HG03039 (cell line): ENCODE measurements at regions not wholly inside any gene's neighbourhood (a gene's known extent, or its start where the extent isn't known, plus 50 kb on each side); places are given as distances from the start of the nearest gene placed in this dataset.
A peak's percentile ranks its signal among the peaks of the same experiment; 100 is the strongest.

Source experiments
- ATAC-seq: cut with Tn5 transposase; IDR thresholded peaks from one replicate; pipeline ENCODE4 v1.9.1; 2021; ENCODE audit warnings: mild to moderate bottlenecking, moderate library complexity; ENCODE audit not compliant: unreplicated experiment

DNA sequence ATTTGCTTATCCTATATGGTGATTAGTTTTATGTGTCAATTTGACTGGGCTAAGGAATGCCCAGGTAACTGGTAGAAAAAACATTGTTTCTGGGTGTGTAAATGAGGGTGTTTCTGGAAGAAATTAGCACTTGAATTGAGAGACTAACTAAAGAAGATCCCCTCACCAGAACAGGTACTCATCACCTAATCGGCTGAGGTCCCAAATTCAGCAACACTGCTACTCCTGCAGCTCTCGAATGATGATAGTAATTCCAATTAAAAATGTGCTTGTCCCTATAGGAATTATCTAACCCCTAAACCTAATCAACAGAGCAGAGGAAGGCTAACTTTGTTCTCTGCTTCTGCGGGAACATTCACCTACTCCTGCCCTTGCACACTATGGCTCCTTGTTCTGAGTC is 464.5 kb upstream of the CHST9 start:
- ATAC-seq, result no peak

DNA sequence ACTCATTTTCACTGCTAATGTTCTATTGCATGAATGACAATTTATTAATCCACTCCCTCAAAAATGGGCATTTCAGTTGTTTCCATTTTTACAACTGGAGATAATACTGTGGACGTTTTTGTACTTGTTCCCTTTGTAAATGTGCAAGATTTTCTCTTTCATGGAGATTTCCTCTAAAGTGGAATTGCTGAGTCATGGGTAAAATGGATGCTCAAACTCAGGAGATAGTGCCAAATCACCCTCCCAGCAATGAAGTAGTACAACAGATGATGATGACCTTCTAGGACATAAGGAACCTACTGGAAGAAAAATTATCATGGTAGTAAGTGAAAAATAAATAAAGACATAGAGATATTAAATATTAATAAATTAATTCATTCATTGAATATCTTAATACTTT is 460.8 kb upstream of the CHST9 start:
- ATAC-seq, result no peak

DNA sequence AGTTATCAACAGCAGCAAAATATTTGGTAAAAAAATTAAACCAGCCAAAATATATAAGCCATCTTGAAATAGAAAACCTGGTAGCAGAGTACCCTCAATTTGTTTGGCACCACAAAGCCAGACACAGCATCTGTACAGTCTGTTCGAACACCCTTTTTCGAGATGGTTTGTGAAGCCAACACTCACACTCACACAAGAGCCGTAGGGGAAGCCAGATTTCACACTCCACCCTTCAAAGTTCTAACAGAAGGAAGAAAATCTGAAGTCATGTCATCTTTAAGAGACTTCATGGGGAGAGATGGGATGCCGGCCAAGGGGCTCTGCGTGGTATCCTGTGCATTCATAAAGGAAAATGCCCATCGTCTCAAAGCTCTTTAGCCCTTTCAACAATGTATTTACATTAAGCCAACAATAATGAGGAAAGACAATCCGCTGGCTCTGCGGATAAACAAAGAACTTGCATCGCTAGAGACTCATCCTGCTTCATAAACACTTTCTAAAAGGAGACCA is 451.5 kb upstream of the CHST9 start:
- no peak for ATAC-seq

DNA sequence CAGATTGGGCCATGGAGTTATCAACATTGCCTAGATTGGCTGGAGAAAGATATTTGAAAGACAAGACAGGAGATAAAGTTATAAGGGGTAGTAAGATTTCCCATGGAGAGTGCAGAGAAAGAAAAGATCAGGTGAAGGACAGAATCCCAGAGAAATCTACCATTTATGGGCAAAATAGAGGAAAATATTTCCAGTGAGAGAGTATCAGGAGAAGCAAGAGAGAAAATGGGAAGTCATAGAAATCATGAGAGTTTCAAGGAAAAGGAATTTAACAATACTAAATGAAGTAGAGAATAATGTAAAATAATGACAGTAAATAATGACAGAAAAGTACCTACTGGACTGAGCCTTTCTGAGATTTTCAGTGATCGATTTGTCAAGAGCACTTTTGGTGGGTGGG is 447.6 kb upstream of the CHST9 start:
- no peak for ATAC-seq

DNA sequence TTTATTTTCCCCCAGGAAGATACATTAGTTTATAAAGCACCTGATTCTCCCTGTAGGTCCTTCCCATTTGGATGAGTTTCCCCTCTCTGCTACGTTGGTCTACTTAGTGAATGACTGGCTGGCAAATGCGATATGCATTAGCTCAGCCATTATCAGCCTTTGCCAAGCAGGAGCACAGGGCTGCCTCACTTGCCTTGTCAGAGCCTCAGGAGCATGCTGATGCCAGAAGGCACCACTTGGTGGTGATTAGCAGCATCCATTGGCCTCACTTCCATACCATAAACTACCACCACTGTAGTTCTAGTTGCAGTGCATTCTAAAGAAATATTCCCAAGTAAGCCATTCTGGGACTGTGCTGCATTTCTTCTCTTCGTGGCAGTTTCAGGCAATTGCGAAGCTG is 442.8 kb upstream of the CHST9 start:
- no peak for ATAC-seq

DNA sequence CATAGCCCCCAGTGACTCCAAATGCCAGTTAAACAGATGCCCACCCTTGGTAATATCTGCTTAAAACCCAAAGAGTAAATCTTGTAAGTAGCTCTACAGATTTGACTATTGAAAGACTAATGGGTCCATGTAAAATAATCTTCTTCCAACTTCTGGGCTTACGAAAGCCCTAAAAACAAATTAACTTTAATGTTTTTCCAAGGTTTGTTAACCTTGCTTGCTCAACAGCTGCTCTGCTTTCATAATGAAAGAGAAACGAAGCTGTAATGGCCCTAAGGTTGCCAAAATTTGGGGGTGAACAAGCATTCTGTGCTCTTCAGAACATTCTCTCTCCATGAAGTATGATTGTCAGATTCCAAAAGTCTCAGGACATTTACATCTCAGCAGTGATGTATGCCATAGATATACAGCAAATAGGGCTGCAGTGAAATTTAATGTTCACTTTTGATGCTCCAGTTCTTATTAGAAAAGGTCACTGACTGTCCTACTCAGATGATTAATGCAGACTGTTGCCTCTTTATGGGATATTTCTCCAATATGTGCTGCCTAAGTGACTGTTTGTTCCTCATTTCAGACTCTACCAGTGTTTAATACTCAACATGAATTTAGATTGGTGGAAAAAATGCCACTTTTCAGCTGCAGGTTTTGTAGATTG is 436.3 kb upstream of the CHST9 start:
- ATAC-seq, result no peak

DNA sequence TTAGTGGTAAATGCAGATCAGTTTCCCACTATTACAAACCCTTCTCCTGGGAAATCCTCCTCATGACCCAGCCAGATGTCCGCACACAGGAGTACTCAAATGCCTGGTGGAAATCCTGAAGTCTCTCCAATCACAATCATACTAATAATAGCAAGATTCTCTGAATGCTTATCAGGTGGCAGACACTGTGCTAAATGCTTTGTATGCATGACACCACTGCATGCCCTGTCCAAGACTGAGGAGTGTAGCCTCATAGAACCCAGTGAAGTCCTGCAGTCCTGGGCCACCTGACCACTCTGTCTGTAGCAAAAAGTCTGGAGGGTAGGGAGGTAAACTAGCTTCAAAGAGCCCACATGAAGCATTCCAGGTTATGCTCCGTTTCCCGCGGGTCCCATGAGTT is 434.8 kb upstream of the CHST9 start:
- no peak for ATAC-seq

DNA sequence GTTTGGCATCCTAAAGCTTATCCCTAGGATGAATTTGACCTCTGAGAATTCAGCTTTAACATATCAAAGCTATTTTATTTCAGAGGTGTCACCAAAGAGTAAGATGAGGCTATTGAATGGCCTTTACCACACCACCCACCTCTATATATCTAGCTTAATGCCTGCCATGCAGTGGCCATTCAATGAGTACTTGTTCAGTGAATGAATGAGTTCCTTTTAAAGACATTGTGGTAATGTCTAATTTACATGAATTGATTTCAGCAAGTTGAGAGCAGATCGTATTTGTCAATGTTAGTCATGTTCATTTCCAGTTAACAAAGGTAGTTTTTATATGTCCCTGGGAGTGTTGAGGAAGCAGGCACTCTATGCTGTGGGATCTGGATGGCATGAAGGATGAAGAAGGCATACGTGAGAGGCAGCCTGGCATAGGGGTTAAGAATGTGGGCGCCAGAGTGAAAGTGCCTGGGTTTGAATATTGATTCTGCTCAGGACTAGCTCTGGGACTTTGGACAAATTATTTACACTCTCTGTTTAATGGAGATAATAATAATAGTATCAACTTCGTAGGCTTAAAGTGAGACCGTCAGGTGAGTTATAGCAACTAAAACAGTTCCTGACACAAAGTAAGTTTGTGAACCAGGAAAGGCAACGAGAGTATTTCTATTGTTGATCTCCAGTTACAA is 434.1 kb upstream of the CHST9 start:
- ATAC-seq, result no peak

DNA sequence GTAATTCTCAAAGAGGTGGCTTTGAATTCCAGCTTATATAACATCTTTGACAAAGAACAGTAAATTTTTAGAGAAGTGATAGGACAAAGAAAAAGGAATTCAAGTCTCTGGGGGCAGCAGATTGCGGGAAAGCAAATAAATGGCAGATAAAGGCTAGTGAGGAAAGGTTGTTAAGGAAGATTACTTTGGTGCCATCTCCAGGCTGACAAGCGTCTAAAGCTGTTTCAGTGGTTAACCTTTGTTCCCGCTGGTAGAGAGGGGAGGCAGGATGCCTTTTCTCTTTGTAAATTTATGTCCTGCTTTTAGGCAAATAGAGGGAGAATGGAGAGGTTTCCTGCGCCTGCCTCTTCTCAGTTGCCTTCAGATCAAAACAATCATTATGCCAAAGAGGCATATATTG is 431.2 kb upstream of the CHST9 start:
- no peak for ATAC-seq

DNA sequence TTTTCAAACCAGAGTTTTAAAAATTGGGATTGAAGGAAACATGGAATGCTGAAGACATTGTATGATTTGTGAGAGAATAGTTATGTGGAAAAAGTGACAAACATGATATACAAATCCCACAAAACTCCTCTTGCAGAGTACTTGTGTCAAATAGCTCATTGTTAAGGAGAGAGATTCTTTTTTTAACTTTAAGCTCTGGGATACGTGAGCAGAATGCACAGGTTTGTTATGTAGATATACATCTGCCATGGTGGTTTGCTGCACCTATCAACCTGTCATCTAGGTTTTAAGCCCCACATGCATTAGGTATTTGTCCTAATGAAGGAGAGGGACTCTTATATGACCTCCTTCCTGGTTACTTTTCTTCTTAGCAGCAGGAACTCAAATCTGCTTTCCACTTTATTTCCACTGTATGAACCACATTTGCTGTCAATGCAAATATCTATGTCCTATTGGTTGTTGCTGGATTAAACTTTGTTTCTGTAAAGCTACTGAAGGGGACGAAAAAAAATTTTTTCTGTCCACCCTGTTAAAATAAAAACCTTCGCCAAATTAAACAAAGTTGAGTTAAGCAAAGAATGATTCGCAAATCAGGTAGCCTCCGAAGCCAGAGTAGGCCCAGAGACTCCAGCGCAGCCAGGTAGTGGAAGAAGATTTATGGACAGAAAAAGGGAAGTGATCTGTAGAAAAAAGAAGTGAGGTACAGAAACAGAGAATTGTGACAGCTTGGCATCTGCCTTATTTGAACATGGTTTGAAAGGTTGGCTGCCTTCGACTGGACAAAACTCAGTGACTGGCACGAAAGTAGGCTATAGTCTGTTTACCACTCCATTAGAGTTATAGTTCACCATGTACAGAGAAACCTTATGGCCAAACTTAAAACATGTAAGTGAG is 430.1 kb upstream of the CHST9 start:
- ATAC-seq, result no peak

DNA sequence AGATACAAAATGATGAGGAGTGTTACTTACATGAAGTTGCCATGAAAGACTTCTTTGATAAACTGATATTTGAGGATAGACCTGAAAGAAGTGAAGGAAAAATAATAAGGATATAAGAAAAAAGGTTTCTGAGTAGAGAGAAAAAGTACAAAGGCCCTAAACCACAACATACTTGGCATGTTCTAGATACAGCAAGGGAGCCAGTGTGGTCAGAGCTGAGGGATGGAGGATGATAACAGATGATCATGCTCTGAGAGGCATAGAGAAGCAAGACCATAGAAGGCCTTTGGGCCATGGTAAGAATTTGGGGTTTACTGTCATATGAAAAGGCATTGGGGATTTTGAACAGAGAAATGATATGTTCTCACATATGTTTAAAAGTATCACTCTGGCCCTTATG is 424.1 kb upstream of the CHST9 start:
- no peak for ATAC-seq

DNA sequence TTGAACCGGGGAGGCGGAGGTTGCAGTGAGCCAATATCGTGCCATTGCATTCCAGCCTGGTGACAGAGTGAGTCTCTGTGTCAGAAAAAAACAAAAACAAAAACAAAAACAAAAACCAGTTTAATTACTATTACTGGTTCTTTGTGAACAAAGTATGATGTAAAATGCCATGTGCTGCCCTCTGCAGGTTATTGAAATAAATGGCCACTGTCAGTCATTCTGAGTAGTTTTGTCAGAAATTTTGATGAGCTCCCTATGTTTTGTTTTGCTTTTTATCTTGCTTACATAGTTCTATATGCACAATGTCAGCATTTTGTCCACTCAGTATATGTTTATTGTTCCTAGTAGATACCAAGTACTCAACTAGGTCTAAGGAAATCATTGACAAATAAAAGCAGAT is 423.6 kb upstream of the CHST9 start:
- no peak for ATAC-seq

DNA sequence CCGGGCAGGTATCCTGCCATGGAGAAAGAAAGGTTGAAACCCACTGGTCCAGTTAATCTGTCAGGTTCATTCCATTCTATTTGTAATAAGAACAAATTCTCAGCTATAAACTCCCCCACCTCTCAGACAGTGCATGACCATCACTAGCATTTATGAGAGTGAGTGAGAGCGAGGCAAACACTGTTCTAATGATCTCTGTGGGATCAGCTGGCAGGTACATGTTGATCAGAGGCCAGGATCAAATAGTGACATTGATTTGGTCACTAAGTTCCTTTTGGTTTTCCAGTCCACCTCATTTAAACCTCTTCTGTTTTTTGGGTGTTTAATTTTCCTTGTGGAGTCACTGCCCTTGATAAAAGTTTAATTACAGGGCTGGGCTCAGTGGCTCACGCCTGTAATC is 423.1 kb upstream of the CHST9 start:
- ATAC-seq, result no peak

DNA sequence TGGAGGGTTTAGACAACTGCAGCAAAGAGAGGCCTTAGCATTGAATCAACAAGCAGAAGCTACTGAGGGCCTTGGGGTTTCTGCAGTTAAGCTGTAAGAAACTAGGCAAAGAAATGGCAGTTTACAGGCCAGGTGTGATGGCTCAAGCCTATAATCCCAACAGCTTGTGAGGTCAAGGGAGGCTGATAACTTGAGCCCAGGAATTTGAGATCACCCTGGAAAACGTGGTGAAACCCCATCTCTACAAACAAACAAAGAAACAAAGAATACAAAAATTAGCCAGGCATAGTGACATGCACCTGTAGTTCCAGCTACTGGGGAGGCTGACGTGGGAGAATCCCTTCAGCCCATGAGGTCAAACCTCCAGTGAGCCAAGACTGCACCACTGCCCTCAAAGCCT is 421.6 kb upstream of the CHST9 start:
- no peak for ATAC-seq

DNA sequence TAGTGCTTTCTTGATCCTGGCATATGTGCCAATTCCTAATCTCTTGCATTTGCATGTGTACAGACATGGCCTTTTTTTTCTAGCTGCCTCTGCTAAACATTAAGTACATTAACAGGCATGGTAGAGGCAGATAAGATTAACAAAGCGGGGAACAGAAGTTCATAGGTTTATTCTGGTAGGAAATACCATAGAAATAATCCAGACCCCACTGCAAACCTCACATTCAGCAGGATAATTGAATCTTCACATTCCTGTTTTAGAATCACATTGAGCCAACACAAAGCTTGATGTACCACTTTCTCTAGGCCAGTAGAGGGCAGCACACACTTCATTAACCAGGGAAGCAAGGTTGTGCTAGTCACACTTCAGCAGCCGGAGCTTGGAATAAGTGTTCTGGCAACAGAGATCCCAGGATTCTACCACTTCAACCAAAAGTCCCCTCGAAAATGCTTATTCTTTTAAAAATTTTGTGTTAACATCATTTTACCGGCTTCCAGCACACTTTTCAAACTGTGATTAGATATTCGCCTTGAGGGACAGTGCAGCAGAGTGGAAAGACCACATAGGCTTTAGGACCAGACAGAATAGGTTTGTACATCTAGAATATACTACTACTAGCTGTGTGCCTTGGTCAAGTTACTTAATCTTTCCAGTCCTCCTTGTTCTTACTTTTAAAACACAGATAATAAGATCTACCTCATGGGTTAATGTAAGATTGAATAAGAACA is 420.2 kb upstream of the CHST9 start:
- ATAC-seq, result peak; percentile 83

DNA sequence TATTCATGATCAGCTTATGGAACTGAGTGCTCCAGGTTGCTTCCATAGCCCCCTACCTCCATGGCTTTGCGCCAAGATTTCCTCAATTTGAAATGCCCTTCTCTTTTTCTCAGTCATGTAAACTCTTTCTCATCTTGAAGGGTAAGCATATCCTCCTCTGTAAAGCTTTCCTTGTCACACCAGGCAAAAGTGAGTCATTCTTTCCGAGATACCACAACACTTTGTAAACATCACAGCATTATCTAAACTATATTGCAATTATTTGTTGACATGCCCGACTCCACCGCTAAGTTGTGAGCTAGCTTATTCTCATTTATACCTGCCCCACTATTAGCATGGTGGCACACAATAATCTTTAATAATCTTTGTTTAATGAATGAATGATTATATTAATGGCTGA is 419.5 kb upstream of the CHST9 start:
- no peak for ATAC-seq

DNA sequence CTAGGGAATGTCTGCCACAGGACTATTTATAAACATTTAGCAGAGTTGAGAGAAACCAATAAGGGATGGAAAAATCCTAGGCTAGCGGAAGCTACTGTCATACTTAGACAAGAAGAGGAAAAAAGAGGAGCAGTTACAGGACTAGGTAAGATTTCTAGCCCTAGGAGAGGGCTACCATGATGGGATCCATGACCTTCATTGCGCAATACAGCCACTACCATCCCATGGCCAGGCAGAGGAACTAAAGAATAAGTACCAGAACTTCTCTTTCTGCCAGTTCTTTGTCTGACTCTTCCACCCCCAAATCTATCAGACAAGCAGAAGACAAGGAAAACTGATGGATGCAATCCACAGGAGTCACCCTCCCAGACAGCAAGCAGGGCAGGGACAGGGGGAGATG is 417.0 kb upstream of the CHST9 start:
- ATAC-seq, result no peak

DNA sequence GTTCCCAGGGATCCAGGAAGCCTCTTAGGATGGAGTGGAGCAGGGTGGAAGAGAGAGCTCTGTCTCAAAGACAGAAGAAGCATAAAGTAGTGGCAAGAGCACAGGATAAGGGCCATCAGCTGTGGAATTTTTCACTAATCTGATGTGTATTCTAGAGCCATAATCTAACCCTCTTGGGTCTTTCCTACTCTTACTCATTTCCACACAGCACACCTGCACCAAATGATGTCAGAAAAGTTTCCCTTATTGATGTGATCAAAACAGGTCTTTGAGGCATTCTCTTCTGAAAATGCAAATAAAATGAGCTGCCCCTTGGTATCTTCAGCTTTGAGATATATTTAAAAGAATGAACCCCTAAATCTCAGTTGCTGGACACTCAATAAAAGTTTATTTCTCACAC is 415.1 kb upstream of the CHST9 start:
- ATAC-seq, result no peak

DNA sequence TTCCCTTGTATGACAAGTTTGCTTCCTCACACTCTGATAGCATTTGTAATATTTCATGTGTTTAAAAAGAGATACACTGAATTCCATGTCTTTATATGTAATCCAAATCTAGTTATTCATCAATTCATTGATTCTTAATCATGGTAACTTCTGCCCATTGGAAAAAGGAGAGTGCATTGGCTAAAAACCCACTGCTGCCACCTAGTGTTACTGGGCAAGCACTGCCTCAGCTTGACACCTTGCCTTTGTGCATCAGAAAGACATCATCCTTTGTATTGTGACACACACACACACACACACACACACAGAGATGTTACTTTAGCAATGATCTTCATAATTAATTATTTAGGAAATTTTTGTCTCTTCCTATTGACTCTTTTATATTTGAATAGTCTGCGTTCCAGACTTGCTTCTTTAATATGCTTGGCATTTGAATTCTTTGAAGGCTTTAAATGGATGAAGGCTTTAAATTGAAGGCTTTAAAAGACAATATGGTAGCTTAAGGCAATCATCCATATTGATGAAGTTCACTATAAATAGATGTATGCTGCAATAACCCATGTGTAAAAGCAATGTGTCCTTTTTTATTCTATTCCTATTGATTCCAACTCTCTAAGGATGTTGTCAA is 414.2 kb upstream of the CHST9 start:
- ATAC-seq, result peak; percentile 63

DNA sequence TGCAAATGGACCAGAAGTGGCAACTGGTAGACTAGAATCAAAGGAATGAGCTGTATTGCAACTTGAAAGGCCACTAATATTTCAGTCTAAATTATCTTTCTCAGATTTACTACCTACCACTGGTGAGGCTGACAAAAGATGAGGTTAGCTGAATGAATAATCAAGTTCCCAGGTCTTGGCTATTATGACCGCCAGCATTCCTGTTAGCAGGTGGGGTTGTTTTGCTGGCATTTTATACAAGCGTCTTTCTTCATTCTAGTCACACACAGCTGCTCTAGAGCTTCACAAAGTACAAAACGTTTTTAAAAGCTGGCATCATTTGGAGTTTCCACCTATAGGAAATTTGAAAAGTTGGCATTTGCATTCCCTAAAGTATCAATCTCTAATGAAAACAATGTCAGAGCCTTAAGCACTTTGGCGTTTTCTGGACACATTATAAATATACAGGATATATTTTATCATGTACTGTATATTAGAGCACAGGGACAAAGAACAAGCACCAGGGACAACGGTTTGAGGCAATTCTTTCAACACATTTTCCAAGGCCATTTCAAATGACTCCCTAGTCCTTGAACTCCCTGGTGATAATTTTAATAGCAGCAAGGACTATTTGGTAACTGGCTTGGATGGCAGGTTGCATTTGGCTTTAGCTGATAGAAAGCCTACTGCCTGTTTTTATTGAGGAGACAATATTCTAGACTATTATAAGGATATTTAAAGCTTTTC is 410.2 kb upstream of the CHST9 start:
- no peak for ATAC-seq
